ENCODE measurements at regions not wholly inside any gene's neighbourhood (a gene's known extent, or its start where the extent isn't known, plus 50 kb on each side); places are given as distances from the start of the nearest gene placed in this dataset.

- TF ChIP-seq, protein P1, sequence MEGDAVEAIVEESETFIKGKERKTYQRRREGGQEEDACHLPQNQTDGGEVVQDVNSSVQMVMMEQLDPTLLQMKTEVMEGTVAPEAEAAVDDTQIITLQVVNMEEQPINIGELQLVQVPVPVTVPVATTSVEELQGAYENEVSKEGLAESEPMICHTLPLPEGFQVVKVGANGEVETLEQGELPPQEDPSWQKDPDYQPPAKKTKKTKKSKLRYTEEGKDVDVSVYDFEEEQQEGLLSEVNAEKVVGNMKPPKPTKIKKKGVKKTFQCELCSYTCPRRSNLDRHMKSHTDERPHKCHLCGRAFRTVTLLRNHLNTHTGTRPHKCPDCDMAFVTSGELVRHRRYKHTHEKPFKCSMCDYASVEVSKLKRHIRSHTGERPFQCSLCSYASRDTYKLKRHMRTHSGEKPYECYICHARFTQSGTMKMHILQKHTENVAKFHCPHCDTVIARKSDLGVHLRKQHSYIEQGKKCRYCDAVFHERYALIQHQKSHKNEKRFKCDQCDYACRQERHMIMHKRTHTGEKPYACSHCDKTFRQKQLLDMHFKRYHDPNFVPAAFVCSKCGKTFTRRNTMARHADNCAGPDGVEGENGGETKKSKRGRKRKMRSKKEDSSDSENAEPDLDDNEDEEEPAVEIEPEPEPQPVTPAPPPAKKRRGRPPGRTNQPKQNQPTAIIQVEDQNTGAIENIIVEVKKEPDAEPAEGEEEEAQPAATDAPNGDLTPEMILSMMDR (conservative IDR thresholded peaks at IDR 0.05; ENCODE audit: low read length): no peak
- TF ChIP-seq EZH2phosphoT487 (IDR thresholded peaks at IDR 0.05; ENCODE audit: borderline replicate concordance, low read depth, low read length): no peak
Measured at GRCh38 chr4:117549524-117549923, 464.1 kb upstream of the TRAM1L1 start.
